CD4-positive, alpha-beta T cell treated with Interleukin-4 for 1 hour (primary cell): ENCODE measurements at regions not wholly inside any gene's neighbourhood (a gene's known extent, or its start where the extent isn't known, plus 50 kb on each side); places are given as distances from the start of the nearest gene placed in this dataset.

Source experiments
- DNase-seq, 2 donors: peaks; one replicate each; pipeline ENCODE4 v3.0.0-alpha.2; 2020 to 2022

GRCh38 chr10:131724169-131724545 lies 176.7 kb upstream of the PPP2R2D start:
- DNase-seq: no peak

DNA sequence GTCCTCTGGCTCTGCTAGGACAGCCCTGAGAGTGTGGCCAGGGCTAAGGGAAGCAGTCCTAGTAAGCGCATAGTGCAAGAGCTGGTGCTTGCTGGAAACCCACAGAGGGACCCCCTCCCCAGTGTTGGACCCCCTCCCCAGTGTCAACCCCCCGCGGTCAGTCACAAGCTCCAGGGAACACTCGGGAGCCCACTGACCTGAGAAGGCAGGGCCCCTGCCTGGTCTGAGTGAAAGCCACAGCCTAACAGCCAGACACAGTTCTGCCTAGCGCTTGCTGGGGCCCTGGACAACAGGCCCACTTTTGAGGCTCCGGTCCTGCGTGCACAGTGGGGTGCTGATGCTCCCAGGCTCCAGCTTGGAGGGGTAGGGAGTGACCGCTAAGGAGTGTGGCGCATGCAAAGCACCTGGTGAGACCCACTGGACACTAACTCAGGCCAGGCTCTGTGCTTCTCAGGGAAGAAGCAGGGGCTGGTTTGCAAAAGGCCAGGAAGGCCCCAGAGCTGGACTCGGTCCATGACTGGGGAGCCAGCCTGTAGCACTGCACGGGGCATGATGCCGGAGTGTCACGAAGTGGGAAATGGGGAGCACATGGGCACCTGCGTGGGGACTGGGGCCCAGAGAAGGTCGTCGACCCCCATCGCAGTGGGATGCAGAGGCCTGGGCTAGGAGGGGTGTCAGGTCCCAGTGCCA lies 175.8 kb upstream of the PPP2R2D start:
- DNase-seq: no peak

DNA sequence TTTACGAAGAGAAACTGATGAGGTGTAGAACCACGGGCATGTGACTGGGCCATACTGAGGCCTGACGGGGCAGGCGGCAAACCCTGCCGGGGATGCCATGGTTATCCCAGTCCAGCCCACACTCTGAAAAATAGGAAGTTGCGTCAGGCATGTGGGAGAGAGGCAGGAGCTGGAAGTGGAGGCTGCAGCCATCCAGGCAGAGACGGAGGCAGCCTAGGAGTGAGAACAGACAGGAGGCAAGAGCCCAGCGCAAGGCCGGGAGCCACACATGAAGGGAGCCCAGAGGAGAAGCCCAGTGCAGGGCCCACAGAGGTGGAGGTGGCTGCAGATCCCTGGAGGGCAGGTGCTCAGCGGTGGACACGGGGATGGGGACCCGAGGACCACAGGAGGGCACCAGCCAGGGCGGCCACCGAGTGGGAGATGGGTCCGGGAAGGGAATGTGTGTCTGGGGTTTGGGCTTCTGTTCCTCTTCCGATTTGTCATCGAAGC lies 175.2 kb upstream of the PPP2R2D start:
- DNase-seq: no peak

- DNase-seq: no peak
These were observed 174.5 kb upstream of the PPP2R2D start for GRCh38 chr10:131726076-131726880.

DNA sequence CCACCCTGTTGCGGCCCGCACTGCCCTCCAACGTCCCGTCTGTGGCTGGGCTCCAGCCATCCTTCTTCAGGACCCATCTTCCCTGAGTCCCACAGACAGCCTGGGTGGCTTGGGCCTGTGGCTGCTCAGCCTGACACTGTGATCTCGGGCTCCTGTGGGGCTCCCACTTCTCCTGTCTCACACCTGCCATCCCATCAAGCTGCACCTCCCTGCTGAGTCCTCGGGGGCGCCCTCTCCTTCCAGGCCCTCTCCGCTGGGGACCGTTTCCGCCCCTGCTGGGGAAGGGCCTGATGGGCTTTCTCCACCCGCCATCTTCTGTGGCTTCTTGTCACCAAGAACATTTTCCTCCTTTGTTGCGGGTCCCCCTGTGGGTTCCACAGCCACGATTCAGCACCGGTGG lies 173.8 kb upstream of the PPP2R2D start:
- DNase-seq: no peak

- DNase-seq: no peak
These were observed 173.2 kb upstream of the PPP2R2D start for GRCh38 chr10:131727560-131727959.

- DNase-seq: no peak
These were observed 172.3 kb upstream of the PPP2R2D start for GRCh38 chr10:131728286-131729228.

DNA sequence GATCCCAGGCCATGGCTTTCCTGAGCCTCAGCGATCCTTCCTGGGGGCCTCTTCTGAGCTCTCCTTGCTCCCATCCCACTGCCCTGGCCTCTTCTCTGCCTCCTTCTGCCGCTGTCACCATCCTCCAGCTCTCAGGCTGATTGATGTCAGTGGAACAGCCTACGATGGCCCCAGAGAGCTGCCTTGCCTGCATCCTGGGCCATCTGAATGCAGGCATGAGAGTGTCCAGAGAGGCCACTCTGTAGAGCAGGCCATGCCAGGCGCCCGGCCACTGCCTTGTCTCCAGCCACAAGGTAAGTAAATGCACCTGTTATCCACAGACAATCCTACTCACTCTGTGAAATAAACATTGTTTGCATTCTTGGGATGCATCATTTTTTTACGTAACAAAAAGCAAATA lies 171.4 kb upstream of the PPP2R2D start:
- no peak for DNase-seq

- DNase-seq: no peak
These were observed 170.7 kb upstream of the PPP2R2D start for GRCh38 chr10:131729938-131730660.

GRCh38 chr10:131730771-131731497 lies 169.9 kb upstream of the PPP2R2D start:
- DNase-seq: no peak

DNA sequence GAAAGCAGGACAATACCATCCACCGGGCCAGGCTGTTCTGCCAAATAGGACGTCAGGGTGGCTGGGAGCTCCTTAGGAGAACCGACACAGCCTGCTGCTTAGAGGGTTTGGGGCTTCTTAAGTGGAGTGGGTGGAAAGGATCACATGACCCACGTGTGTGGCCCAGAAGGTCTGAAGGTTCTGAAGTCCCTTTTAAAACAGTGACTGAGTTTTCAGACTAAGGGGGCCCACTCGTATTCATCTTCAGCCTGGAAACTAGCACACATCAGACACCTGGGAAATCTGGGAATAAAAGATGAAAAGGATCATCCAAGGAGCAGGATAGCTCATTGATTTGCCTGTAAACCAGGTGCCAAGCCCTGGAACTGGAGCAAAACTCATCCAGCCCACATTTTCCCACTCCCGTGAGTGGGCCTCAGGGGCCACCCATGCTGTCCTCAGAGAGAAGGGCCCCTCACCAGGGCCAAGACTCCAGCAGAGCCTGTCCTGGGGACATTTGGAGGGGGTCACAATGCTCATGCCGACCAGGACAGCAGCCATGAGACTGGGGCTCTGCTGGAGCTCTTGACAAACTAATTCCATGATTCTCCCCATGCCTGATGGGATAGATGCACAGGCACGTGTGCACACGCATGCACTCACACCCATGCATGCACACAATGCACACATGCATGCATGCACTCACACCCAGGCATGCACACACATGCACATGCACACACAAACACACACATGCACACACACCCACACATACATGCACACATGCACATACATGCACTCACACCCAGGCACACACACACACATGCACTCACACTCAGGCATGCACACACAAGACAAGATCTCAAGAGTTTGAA lies 168.8 kb upstream of the PPP2R2D start:
- DNase-seq: no peak

- DNase-seq: no peak
These were observed 168.1 kb upstream of the PPP2R2D start for GRCh38 chr10:131732631-131733127.

DNA sequence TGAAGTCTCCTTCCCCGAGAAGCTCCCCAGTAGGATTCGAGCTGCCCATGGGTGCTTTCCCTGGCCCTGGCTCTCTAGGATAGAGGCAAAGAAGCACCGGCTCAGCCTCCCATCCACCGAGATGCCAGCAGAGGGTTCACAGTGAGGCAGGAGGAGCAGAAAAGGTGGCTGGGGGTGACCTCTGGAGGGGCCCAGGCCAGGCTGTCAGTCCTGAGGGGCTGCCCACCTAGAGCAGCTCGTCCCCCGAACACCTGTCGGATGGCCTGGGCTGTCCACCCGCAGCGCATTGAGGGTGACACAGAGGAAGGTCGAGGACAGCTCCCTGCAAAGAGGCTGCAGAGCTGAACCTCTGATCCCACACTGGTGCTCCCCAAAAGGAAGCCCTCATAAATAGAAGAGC lies 167.2 kb upstream of the PPP2R2D start:
- no peak for DNase-seq

DNA sequence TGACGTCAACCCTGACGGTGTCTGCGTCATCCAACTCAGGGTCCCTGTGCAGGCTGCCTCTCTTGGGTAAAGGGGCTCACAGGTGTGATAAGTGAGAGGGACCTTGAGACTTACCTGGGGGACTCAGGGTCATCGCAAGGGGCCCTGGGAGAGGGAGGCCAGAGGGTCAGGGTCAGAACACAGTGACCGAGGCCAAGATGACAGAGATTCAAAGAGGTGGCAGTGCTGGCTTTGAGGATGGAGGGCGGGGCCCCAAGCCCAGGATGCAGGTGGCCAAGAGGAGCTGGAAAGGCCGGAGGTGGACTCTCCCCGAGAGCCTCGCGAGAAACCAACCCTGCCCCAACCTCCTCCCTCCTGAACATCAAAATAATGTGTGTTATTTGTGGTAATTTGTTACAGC lies 165.2 kb upstream of the PPP2R2D start:
- no peak for DNase-seq

- DNase-seq: no peak
These were observed 164.4 kb upstream of the PPP2R2D start for GRCh38 chr10:131736321-131736980.

GRCh38 chr10:131737543-131738395 lies 163.0 kb upstream of the PPP2R2D start:
- no peak for DNase-seq

GRCh38 chr10:131738396-131738735 lies 162.4 kb upstream of the PPP2R2D start:
- no peak for DNase-seq

- DNase-seq: no peak
These were observed 161.6 kb upstream of the PPP2R2D start for GRCh38 chr10:131739206-131739605.

DNA sequence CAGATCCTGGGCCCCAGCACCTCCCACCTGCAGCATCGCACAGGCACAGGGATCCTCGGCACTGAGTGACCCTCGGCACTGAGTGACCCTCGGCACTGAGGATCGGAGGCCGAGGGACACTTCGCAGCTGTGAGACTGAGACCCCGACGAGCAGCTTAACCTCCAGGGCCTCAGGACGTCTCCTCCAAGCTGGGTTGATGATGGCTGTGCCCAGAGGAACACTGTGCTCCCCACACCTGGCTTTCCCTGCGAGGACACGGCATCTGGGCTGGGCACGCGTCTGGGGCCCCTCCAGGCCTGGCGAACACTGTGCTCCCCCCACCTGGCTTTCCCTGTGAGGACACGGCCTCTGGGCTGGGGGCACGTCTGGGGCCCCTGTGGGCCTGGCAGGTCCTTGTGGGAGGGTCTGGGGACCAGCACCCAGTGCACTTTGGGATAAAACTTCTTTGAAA lies 158.3 kb upstream of the PPP2R2D start:
- DNase-seq: no peak
